ENCODE measurements at regions not wholly inside any gene's neighbourhood (a gene's known extent, or its start where the extent isn't known, plus 50 kb on each side); places are given as distances from the start of the nearest gene placed in this dataset.

- TF ChIP-seq CTCF (IDR thresholded peaks at IDR 0.05) (no peak), POLR2A (IDR thresholded peaks at IDR 0.05) (no peak)
These were observed 399.4 kb downstream of the TMEM121 start for GRCh38 chr14:105925615-105926372.
